ENCODE measurements at regions not wholly inside any gene's neighbourhood (a gene's known extent, or its start where the extent isn't known, plus 50 kb on each side); places are given as distances from the start of the nearest gene placed in this dataset.

GRCh38 chr10:4474829-4475228, 351.2 kb upstream of the AKR1E2 start (continued):
- TF ChIP-seq ZNF280A (IDR thresholded peaks at IDR 0.05; ENCODE audit: low read depth, partially characterized antibody): no peak
- TF ChIP-seq NFIC (IDR thresholded peaks at IDR 0.05): no peak
- TF ChIP-seq RAD51 (IDR thresholded peaks at IDR 0.05; ENCODE audit: borderline replicate concordance, low read depth): no peak
- no peak for TF ChIP-seq CREB3 (tag; conservative IDR thresholded peaks at IDR 0.05; ENCODE audit: low read depth)
- no peak for TF ChIP-seq MXI1 (IDR thresholded peaks at IDR 0.05; ENCODE audit: low read depth, low read length)
- no peak for TF ChIP-seq ZNF766 (CRISPR knock-in tag; conservative IDR thresholded peaks at IDR 0.05)

GRCh38 chr10:4473977-4474376, 352.0 kb upstream of the AKR1E2 start:
- no peak for FAIRE-seq
- 0% methylated on average over 2 of the region's 2 CpGs for WGBS (ENCODE audit: insufficient coverage, low coverage, missing lambda C conversion rate)
- Histone ChIP-seq H3K4me3 (no peak overlapping the region), H3K9me1 (ENCODE audit: control insufficient read depth, insufficient read depth, low read length) (no peaks in the 10 kb centered on the region), H3K4me1 (replicated peaks in 1 of 2; ENCODE audit: control insufficient read depth in 2 of 2, insufficient read depth in 2 of 2, low read length in 2 of 2) (no peaks in the 10 kb centered on the region), H3K9ac (ENCODE audit: insufficient read depth in 1 of 2, low read depth in 2 of 2, low read length in 2 of 2) (no peak overlapping the region), H3K27ac (ENCODE audit: extremely low read depth, low read depth, low read length) (no peak overlapping the region), H3K36me3 (ENCODE audit: control insufficient read depth, insufficient read depth, low read length) (no peaks in the 10 kb centered on the region), H3K9me3 (replicated peaks; ENCODE audit: control insufficient read depth, insufficient read depth, low read depth, low read length) (no peaks in the 10 kb centered on the region), H2AFZ (ENCODE audit: low read depth, low read length) (no peak overlapping the region), H4K20me1 (replicated peaks; ENCODE audit: control insufficient read depth, insufficient read depth, low read length) (no peaks in the 10 kb centered on the region; the same call in 1 of the 2 replicates), H3K27me3 (ENCODE audit: control insufficient read depth in 2 of 2, insufficient read depth in 2 of 2, low read length in 2 of 2) (peaks cover 0 to 17% of the 10 kb centered on the region in 2 experiments; a peak in 2 of 5 replicates), H3K4me2 (ENCODE audit: insufficient read depth, low read length) (no peak overlapping the region), H3K79me2 (ENCODE audit: control insufficient read depth, insufficient read depth, low read length) (no peaks in the 10 kb centered on the region)
- ChIA-PET CTCF (ENCODE audit: low intra/inter-chr PET ratio) (no interaction called here), POLR2A (interaction anchor here (0.6 to 0.7 kb wide), 2 partner anchors 67 to 149 kb away, joined by 3 read pairs; no protein-coding TSS in a partner anchor)
- in situ Hi-C loops (cut with MboI): no loop called here
- ATAC-seq: no peak
- BruUV-seq (replicated peaks): no TSS peak
- intact Hi-C loops (cut with micrococcal nuclease): no loop called here
- no peak for DNase-seq (ENCODE audit: extremely low read depth in 1 of 4, low spot score in 3 of 4)
- TF ChIP-seq RBM17 (IDR thresholded peaks at IDR 0.05; ENCODE audit: borderline replicate concordance, low read depth, low read length) (no peak), PYGO2 (tag; IDR thresholded peaks at IDR 0.05) (no peak), E2F1 (CRISPR knock-in tag; IDR thresholded peaks at IDR 0.05) (no peak), ZBTB2 (IDR thresholded peaks at IDR 0.05) (no peak), USF2 (CRISPR knock-in tag; IDR thresholded peaks at IDR 0.05) (no peak), HOXB6 (CRISPR knock-in tag; IDR thresholded peaks at IDR 0.05; ENCODE audit: borderline replicate concordance) (no peak), ZNF408 (CRISPR knock-in tag; IDR thresholded peaks at IDR 0.05; ENCODE audit: low read depth) (no peak), ZC3H8 (IDR thresholded peaks at IDR 0.05) (no peak), TOE1 (IDR thresholded peaks at IDR 0.05; ENCODE audit: borderline replicate concordance) (no peak), TOE1 (CRISPR knock-in tag; IDR thresholded peaks at IDR 0.05; ENCODE audit: borderline replicate concordance, low read depth) (no peak)

Measured in K562 (cell line).